Osteocyte (in vitro differentiated cells): ENCODE measurements at regions not wholly inside any gene's neighbourhood (a gene's known extent, or its start where the extent isn't known, plus 50 kb on each side); places are given as distances from the start of the nearest gene placed in this dataset.

Experiments used
- DNase-seq: peaks from one replicate; pipeline ENCODE4 v3.0.0; 2021; ENCODE audit warnings: mixed read lengths; ENCODE audit not compliant: unreplicated experiment; ENCODE audit errors: extremely low spot score
- H3K27ac Mint-ChIP-seq: one replicate; pipeline ENCODE4 v1.8.0; 2021; ENCODE audit warnings: mild to moderate bottlenecking, mixed read lengths; ENCODE audit not compliant: unreplicated experiment
- H3K27me3 Mint-ChIP-seq: one replicate; pipeline ENCODE4 v1.8.0; 2021; ENCODE audit warnings: mixed read lengths; ENCODE audit not compliant: unreplicated experiment
- H3K36me3 Mint-ChIP-seq: one replicate; pipeline ENCODE4 v1.8.0; 2021; ENCODE audit warnings: mixed read lengths; ENCODE audit not compliant: unreplicated experiment
- H3K4me1 Mint-ChIP-seq: one replicate; pipeline ENCODE4 v1.8.0; 2021; ENCODE audit warnings: mixed read lengths; ENCODE audit not compliant: unreplicated experiment
- H3K4me3 Mint-ChIP-seq: one replicate; pipeline ENCODE4 v1.8.0; 2021; ENCODE audit warnings: mild to moderate bottlenecking, moderate library complexity, mixed read lengths; ENCODE audit not compliant: unreplicated experiment
- H3K9me3 Mint-ChIP-seq: one replicate; pipeline ENCODE4 v1.8.0; 2021; ENCODE audit warnings: mixed read lengths; ENCODE audit not compliant: unreplicated experiment
- TF ChIP-seq, protein P1 (sequence below): fragments of 200-600 bp; sonication (generic); IDR thresholded peaks from 2 replicates; pipeline ENCODE4 v1.5.0; 2021; ENCODE audit warnings: antibody characterized with exemption, mild to moderate bottlenecking, moderate library complexity

- Mint-ChIP-seq H3K27me3 (peaks cover 2% of the 10 kb centered on the region), H3K4me1 (no peaks in the 10 kb centered on the region), H3K27ac (no peak overlapping the region), H3K4me3 (no peak overlapping the region), H3K9me3 (no peaks in the 10 kb centered on the region), H3K36me3 (no peaks in the 10 kb centered on the region)
- TF ChIP-seq, protein P1, sequence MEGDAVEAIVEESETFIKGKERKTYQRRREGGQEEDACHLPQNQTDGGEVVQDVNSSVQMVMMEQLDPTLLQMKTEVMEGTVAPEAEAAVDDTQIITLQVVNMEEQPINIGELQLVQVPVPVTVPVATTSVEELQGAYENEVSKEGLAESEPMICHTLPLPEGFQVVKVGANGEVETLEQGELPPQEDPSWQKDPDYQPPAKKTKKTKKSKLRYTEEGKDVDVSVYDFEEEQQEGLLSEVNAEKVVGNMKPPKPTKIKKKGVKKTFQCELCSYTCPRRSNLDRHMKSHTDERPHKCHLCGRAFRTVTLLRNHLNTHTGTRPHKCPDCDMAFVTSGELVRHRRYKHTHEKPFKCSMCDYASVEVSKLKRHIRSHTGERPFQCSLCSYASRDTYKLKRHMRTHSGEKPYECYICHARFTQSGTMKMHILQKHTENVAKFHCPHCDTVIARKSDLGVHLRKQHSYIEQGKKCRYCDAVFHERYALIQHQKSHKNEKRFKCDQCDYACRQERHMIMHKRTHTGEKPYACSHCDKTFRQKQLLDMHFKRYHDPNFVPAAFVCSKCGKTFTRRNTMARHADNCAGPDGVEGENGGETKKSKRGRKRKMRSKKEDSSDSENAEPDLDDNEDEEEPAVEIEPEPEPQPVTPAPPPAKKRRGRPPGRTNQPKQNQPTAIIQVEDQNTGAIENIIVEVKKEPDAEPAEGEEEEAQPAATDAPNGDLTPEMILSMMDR, result no peak
- DNase-seq, result no peak
Measured at GRCh38 chr7:12982178-12982577, 294.7 kb downstream of the ARL4A start.

DNA sequence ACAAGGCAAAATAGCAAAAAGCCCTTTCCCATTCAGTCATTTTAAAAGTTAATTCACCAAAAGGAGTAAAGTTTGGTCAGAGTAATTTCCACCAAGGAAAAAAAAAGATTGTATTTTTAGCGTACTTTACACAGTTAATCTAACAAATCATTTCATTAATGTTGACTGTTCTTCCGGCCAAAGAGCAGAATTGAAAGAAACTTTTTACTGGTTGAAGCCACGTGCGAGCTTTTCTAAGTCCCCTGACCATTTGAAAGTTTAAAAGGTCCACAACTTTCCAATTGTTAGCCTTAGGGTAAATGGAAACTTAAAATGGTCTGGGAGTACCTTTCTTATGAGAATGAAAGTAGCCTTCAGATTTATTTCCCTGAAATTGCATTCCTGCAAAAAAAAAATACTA is 296.7 kb downstream of the ARL4A start:
- no peaks in the 10 kb centered on the region for H3K4me1 Mint-ChIP-seq
- DNase-seq, result no peak
- H3K9me3 Mint-ChIP-seq, result no peaks in the 10 kb centered on the region
- H3K36me3 Mint-ChIP-seq, result no peaks in the 10 kb centered on the region
- peaks cover 2% of the 10 kb centered on the region for H3K27me3 Mint-ChIP-seq
- H3K4me3 Mint-ChIP-seq, result no peak overlapping the region
- H3K27ac Mint-ChIP-seq, result no peak overlapping the region
- TF ChIP-seq, protein P1, result no peak

DNA sequence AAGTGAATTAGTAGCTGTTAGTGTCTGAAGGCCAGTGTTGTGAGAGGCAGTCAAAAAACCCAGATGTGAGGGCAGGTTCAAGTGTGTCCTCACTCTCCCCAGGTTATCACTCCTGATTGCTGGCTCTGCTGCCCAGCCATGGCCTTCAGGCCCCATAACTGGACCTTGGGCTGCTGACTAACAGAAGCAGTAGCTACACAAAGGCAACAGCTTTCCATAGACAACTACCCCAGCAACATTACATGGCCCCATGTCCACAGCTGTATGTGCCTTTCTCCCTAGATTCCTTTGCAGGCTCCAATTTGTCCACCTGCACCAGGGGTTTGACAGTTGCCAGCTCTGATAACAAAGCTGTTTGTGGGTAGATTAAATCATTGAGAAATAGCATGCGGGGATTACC is 297.8 kb downstream of the ARL4A start:
- TF ChIP-seq, protein P1, result no peak
- Mint-ChIP-seq H3K27me3 (peaks cover 2% of the 10 kb centered on the region), H3K36me3 (no peaks in the 10 kb centered on the region), H3K27ac (no peak overlapping the region), H3K4me3 (no peak overlapping the region), H3K9me3 (no peaks in the 10 kb centered on the region), H3K4me1 (no peaks in the 10 kb centered on the region)
- DNase-seq, result no peak

DNA sequence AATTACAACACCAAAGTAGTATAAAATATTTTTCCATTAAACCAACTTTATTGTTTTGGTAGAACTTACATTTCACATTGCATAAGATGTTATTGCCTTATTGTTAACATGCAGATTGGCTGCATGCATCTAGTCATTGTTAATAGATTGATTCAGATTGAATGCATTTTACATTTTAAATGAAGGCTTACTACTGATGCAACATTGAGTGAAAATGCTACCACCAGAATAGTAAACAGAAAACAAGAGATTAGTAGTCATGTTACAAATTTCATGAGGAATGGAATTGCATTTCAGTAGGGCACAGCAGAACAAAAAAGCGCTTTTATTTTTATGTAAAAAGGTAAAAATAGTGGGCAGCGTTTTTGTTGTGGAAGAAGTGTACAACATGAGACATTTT is 298.3 kb downstream of the ARL4A start:
- Mint-ChIP-seq H3K4me3 (no peak overlapping the region), H3K9me3 (no peaks in the 10 kb centered on the region), H3K4me1 (no peaks in the 10 kb centered on the region), H3K36me3 (no peaks in the 10 kb centered on the region), H3K27me3 (peaks cover 2% of the 10 kb centered on the region), H3K27ac (no peak overlapping the region)
- DNase-seq, result no peak
- TF ChIP-seq, protein P1, result no peak

DNA sequence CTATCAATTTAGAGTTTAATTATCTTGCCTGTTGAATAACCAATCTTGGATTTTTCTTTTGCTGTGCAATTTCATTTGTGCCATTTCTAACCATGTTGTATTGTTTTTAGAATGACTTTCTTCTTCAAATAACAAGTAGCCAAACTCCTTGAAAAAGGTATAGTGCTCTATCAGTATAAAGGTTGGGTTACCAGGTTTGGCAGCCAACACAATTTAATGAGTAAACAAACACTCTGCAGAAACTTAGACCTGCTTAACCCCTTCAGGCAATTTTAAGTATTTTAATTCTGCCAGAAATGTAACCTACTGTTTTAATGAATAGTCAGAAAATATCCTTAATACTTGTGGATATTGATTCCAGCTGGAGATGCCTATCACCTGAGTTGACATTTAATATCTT is 299.8 kb downstream of the ARL4A start:
- DNase-seq, result no peak
- Mint-ChIP-seq H3K4me1 (no peaks in the 10 kb centered on the region), H3K9me3 (no peaks in the 10 kb centered on the region), H3K4me3 (no peak overlapping the region), H3K27ac (no peak overlapping the region), H3K27me3 (no peaks in the 10 kb centered on the region), H3K36me3 (no peaks in the 10 kb centered on the region)
- TF ChIP-seq, protein P1, result no peak
